ENCODE measurements at regions not wholly inside any gene's neighbourhood (a gene's known extent, or its start where the extent isn't known, plus 50 kb on each side); places are given as distances from the start of the nearest gene placed in this dataset.

DNA sequence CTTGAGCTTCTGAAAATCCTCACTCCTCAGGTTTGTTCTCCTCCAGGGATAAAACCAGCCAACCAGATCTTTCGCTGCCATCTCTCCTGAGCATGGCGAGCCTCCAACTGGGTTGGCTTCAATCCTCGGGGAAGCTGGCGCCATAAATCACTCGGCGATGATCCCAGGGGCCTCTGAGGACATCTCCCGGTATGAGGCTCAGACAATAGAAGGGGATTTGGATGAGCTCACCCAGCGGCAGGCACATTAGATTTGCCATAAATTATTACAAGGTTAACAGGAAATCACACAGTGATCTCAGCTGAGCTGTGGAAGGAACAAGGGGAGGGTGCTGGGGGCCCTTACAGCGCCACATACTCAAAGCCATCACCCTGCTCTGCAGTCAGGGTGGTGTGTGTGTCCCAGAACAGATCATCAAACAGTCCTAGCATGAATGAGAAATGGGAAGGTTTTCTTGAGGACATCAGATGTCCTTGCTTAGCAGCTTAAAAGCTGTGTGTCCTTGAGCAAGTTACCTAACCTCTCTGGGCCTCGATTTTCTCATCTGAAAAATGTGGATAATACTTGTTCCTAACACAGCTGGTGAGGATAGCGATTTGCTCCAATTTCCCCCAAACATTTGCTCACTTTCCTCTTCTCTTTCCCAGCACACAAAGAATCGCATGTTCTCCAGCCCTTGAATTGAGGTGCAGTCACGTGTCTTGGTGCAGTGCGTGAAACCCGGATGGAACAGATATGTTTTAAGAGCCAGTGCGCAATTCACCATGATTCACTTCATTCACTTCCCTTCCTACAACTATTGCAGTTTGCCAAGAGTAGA lies 142.8 kb downstream of the SCARB1 start:
- Histone ChIP-seq H3K27me3 (replicated peaks; ENCODE audit: control insufficient read depth, insufficient read depth, low read length) (no peaks in the 10 kb centered on the region), H3K36me3 (ENCODE audit: control insufficient read depth, insufficient read depth, low read length) (no peaks in the 10 kb centered on the region), H3K4me3 (replicated peaks; ENCODE audit: low read depth, low read length) (no peak overlapping the region)
- TF ChIP-seq, protein P1, sequence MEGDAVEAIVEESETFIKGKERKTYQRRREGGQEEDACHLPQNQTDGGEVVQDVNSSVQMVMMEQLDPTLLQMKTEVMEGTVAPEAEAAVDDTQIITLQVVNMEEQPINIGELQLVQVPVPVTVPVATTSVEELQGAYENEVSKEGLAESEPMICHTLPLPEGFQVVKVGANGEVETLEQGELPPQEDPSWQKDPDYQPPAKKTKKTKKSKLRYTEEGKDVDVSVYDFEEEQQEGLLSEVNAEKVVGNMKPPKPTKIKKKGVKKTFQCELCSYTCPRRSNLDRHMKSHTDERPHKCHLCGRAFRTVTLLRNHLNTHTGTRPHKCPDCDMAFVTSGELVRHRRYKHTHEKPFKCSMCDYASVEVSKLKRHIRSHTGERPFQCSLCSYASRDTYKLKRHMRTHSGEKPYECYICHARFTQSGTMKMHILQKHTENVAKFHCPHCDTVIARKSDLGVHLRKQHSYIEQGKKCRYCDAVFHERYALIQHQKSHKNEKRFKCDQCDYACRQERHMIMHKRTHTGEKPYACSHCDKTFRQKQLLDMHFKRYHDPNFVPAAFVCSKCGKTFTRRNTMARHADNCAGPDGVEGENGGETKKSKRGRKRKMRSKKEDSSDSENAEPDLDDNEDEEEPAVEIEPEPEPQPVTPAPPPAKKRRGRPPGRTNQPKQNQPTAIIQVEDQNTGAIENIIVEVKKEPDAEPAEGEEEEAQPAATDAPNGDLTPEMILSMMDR (IDR thresholded peaks at IDR 0.05; ENCODE audit: insufficient read depth, low read length, poor library complexity, severe bottlenecking) = no peak
- DNase-seq (ENCODE audit: extremely low read depth, insufficient read length) = no peak

DNA sequence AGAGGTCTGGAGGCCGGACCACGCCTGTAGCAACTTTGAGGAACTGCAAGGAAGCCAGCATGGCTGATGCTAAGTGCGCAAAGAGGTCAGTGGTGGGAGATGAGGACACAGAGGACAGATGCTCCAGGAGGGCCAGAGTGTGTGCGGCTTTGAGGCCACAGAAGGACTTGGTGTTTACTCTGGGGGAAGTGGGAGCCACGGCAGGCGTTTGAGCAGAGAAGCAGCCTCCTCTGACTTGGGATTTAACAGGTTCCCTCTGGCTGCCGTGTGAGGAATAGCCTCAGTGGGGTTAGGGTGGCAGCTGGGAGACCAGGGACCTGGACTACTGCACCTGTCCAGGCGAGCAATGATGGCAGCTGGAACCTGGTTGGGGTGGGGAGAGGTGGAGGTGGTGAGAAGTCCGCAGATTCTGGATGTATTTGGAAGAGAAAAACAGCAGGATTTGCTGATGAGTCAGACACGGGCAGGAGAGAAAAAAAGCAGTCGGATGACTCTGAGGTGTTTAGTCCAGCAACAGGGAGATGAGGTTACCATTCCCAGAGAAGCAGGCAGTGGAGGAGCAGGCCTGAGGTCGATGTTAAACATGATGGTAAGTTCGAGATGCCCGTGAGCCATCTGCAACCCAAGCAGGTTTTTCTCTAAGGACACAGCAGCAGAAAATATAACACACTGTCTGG lies 143.5 kb downstream of the SCARB1 start:
- TF ChIP-seq, protein P1 (IDR thresholded peaks at IDR 0.05; ENCODE audit: insufficient read depth, low read length, poor library complexity, severe bottlenecking) = no peak
- no peaks in the 10 kb centered on the region for H3K36me3 ChIP-seq (ENCODE audit: control insufficient read depth, insufficient read depth, low read length)
- no peak for DNase-seq (ENCODE audit: extremely low read depth, insufficient read length)
- H3K27me3 ChIP-seq (replicated peaks; ENCODE audit: control insufficient read depth, insufficient read depth, low read length) = no peaks in the 10 kb centered on the region
- H3K4me3 ChIP-seq (replicated peaks; ENCODE audit: low read depth, low read length) = no peak overlapping the region

DNA sequence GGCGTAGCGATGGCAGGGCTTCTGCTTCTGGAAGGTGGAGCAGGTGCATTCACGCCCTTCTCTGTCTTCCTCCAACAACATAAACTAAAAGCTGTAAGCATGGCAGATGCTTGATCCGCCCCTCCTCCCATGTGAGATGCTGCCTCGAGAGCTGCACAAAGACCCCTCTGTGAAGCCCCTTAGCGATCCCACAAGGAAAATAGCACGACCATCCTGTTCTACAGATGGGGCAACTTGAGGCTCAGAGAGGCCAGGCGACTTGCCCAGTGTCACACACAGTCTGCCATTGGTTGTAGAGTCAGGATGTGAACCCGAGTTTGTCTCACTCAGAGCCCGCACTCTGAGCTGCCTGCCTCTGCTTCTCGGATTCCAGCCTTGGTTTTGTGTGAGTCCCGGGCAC lies 144.4 kb downstream of the SCARB1 start:
- Histone ChIP-seq H3K27me3 (replicated peaks; ENCODE audit: control insufficient read depth, insufficient read depth, low read length) (no peaks in the 10 kb centered on the region), H3K4me3 (replicated peaks; ENCODE audit: low read depth, low read length) (no peak overlapping the region), H3K36me3 (ENCODE audit: control insufficient read depth, insufficient read depth, low read length) (no peaks in the 10 kb centered on the region)
- no peak for DNase-seq (ENCODE audit: extremely low read depth, insufficient read length)
- TF ChIP-seq, protein P1 (IDR thresholded peaks at IDR 0.05; ENCODE audit: insufficient read depth, low read length, poor library complexity, severe bottlenecking) = no peak

DNA sequence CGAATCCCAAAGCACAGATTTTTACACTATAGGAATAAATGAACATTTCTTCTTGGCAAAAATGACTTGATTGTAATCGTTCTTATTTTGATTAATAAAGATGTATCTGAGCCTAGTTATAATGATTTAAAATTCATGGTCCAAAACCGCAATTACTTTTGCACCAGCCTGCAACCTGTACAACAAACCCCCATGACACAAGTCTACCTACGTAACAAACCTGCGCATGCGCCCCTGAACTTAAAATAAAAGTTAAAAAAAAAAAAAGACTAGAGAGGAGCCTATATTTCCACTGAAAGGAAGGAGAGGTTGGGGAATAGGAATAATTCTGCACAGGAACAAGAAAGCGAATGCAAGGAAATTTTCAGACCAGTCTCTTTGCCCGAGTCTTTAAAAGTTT lies 145.2 kb downstream of the SCARB1 start:
- Histone ChIP-seq H3K27me3 (replicated peaks; ENCODE audit: control insufficient read depth, insufficient read depth, low read length) (no peaks in the 10 kb centered on the region), H3K36me3 (ENCODE audit: control insufficient read depth, insufficient read depth, low read length) (no peaks in the 10 kb centered on the region), H3K4me3 (replicated peaks; ENCODE audit: low read depth, low read length) (no peak overlapping the region)
- DNase-seq (ENCODE audit: extremely low read depth, insufficient read length) = no peak
- TF ChIP-seq, protein P1 (IDR thresholded peaks at IDR 0.05; ENCODE audit: insufficient read depth, low read length, poor library complexity, severe bottlenecking) = no peak

DNA sequence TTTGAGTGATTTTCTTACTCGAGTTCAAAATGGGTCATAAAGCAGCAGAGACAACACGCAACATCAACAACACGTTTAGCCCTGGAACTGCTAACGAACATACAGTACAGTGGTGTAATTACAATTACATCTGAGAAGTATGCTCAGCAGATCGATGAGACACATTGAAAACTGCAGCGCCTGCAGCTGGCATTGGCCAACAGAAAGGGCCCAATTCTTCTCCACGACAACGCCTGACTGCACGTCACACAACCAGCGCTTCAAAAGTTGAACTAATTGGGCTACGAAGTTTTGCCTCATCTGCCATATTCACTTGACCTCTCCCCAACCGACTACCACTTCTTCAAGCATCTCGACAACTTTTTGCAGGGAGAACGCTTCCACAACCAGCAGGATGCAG lies 145.6 kb downstream of the SCARB1 start:
- DNase-seq (ENCODE audit: extremely low read depth, insufficient read length) = no peak
- no peak overlapping the region for H3K4me3 ChIP-seq (replicated peaks; ENCODE audit: low read depth, low read length)
- H3K36me3 ChIP-seq (ENCODE audit: control insufficient read depth, insufficient read depth, low read length) = no peaks in the 10 kb centered on the region
- no peaks in the 10 kb centered on the region for H3K27me3 ChIP-seq (replicated peaks; ENCODE audit: control insufficient read depth, insufficient read depth, low read length)
- TF ChIP-seq, protein P1 (IDR thresholded peaks at IDR 0.05; ENCODE audit: insufficient read depth, low read length, poor library complexity, severe bottlenecking) = no peak
